GM20000 (cell line): ENCODE measurements at regions not wholly inside any gene's neighbourhood (a gene's known extent, or its start where the extent isn't known, plus 50 kb on each side); places are given as distances from the start of the nearest gene placed in this dataset.
A peak's percentile ranks its signal among the peaks of the same experiment; 100 is the strongest.

Source experiments
- DNase-seq: peaks from one replicate; pipeline ENCODE4 v3.0.0; 2012; ENCODE audit warnings: low spot score
- TF ChIP-seq, protein P1 (sequence below): IDR thresholded peaks from 2 replicates; pipeline ENCODE4 v1.5.1; 2012; ENCODE audit warnings: mild to moderate bottlenecking, control low read depth; ENCODE audit errors: extremely low read depth, missing control alignments

DNA sequence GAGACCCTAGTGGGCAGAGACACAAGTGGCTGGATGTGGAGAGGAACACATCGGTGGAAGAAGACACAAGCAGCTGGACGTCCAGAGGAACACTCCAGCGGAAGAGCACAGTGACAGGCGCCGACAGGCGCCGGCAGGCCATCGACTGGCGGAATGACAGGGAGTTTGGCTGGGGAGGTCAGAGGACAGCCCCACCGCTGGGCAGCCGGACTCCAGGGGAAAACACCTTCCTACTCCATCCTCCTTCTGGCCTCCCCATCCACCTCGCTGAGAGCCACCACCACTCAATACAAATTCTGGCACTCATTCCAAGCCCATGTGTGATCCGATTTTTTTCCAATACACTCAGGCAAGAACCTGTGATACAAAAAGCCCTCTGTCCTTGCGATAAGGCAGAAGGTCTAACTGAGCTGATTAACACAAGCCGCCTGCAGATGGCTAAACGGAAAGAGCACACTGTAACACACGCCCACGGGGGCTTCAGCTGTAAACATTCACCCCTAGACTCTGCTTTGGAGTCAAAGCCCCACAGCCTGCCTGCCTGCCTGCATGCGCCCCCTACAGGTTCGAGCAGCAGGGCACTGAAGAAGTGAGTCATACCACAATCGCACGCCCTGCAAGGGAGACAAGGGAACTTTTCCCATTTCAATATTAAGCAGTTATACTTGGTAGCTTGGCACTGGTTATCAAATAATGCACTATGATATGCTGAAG, 50.2 kb upstream of the LRP1B start:
- no peak for DNase-seq
- TF ChIP-seq, protein P1, sequence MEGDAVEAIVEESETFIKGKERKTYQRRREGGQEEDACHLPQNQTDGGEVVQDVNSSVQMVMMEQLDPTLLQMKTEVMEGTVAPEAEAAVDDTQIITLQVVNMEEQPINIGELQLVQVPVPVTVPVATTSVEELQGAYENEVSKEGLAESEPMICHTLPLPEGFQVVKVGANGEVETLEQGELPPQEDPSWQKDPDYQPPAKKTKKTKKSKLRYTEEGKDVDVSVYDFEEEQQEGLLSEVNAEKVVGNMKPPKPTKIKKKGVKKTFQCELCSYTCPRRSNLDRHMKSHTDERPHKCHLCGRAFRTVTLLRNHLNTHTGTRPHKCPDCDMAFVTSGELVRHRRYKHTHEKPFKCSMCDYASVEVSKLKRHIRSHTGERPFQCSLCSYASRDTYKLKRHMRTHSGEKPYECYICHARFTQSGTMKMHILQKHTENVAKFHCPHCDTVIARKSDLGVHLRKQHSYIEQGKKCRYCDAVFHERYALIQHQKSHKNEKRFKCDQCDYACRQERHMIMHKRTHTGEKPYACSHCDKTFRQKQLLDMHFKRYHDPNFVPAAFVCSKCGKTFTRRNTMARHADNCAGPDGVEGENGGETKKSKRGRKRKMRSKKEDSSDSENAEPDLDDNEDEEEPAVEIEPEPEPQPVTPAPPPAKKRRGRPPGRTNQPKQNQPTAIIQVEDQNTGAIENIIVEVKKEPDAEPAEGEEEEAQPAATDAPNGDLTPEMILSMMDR = peak; percentile 21
